ENCODE measurements at regions not wholly inside any gene's neighbourhood (a gene's known extent, or its start where the extent isn't known, plus 50 kb on each side); places are given as distances from the start of the nearest gene placed in this dataset.

- no peaks in the 10 kb centered on the region for H3K4me1 ChIP-seq (ENCODE audit: insufficient read depth)
- TF ChIP-seq, protein P1, sequence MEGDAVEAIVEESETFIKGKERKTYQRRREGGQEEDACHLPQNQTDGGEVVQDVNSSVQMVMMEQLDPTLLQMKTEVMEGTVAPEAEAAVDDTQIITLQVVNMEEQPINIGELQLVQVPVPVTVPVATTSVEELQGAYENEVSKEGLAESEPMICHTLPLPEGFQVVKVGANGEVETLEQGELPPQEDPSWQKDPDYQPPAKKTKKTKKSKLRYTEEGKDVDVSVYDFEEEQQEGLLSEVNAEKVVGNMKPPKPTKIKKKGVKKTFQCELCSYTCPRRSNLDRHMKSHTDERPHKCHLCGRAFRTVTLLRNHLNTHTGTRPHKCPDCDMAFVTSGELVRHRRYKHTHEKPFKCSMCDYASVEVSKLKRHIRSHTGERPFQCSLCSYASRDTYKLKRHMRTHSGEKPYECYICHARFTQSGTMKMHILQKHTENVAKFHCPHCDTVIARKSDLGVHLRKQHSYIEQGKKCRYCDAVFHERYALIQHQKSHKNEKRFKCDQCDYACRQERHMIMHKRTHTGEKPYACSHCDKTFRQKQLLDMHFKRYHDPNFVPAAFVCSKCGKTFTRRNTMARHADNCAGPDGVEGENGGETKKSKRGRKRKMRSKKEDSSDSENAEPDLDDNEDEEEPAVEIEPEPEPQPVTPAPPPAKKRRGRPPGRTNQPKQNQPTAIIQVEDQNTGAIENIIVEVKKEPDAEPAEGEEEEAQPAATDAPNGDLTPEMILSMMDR (IDR thresholded peaks at IDR 0.05): no peak
- TF ChIP-seq EP300 (IDR thresholded peaks at IDR 0.05): no peak
- no peak for TF ChIP-seq POLR2A (IDR thresholded peaks at IDR 0.05)
- intact Hi-C loops (cut with DNase I): no loop called here
- H3K27ac ChIP-seq: no peak overlapping the region
- H3K9me3 ChIP-seq: no peaks in the 10 kb centered on the region
- 92 to 98% (median 96%) methylated on average over 3 of the region's 3 CpGs for WGBS, 3 donors
- H3K4me3 ChIP-seq: no peak overlapping the region
- H3K27me3 ChIP-seq: no peaks in the 10 kb centered on the region
- no peak for DNase-seq
- H3K36me3 ChIP-seq: no peaks in the 10 kb centered on the region
These were observed 113.1 kb upstream of the SEMA3C start for GRCh38 chr7:81031996-81032395.

DNA sequence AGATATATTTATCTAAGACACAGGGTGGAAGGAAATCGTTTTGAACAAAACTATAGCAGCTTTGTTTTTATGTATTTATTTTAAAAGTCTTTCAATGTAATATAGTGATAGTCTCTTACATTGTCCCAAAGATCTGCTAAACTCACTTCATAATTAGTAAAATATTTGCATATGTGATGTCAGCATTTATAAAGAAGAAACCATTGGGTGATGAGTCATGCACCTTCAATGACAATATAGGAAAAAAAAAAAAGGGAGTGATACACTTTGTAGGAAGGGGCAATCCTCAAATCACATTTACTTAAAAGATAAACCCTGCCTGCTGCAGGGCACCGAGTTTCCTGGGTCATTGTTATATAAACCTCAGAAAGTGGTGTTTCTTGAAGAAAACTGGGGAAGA lies 112.4 kb upstream of the SEMA3C start:
- Histone ChIP-seq H3K4me1 (ENCODE audit: insufficient read depth) (no peaks in the 10 kb centered on the region), H3K27me3 (no peaks in the 10 kb centered on the region), H3K4me3 (no peak overlapping the region), H3K36me3 (no peaks in the 10 kb centered on the region), H3K27ac (no peak overlapping the region), H3K9me3 (no peaks in the 10 kb centered on the region)
- 42 to 64% (median 46%) methylated on average over 2 of the region's 2 CpGs for WGBS, 3 donors
- intact Hi-C loops (cut with DNase I): no loop called here
- no peak for DNase-seq
- TF ChIP-seq EP300 (IDR thresholded peaks at IDR 0.05): no peak
- TF ChIP-seq, protein P1 (IDR thresholded peaks at IDR 0.05): no peak
- no peak for TF ChIP-seq POLR2A (IDR thresholded peaks at IDR 0.05)

GRCh38 chr7:81030472-81030871 lies 111.6 kb upstream of the SEMA3C start:
- 85 to 93% (median 86%) methylated on average over 3 of the region's 3 CpGs for WGBS, 3 donors
- H3K9me3 ChIP-seq: no peaks in the 10 kb centered on the region
- TF ChIP-seq, protein P1 (IDR thresholded peaks at IDR 0.05): no peak
- no peak for TF ChIP-seq EP300 (IDR thresholded peaks at IDR 0.05)
- no peak for TF ChIP-seq POLR2A (IDR thresholded peaks at IDR 0.05)
- H3K27me3 ChIP-seq: no peaks in the 10 kb centered on the region
- DNase-seq: no peak
- no peaks in the 10 kb centered on the region for H3K4me1 ChIP-seq (ENCODE audit: insufficient read depth)
- H3K27ac ChIP-seq: no peak overlapping the region
- no peak overlapping the region for H3K4me3 ChIP-seq
- no peaks in the 10 kb centered on the region for H3K36me3 ChIP-seq
- intact Hi-C loops (cut with DNase I): no loop called here

DNA sequence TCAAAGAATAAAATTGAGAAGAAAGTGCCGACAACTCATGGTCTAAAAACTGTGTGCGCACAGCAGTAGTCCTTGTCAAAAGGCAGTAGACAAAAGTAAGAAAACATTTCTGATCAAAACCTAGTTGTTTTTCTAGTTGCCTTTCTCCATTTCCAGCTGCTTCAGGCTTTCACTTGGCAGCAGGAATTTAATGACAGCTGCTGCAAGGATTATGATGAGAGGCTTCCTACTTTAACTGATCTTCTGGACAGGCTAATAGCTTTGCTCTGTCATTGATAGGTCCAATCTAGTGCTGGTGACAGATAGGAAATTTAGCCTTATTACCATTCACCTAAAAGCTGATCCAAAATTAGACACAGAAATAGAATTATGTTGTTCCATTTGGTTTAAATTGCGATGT lies 110.7 kb upstream of the SEMA3C start:
- no peaks in the 10 kb centered on the region for H3K4me1 ChIP-seq (ENCODE audit: insufficient read depth)
- DNase-seq: no peak
- no peaks in the 10 kb centered on the region for H3K27me3 ChIP-seq
- no peak for TF ChIP-seq POLR2A (IDR thresholded peaks at IDR 0.05)
- TF ChIP-seq, protein P1 (IDR thresholded peaks at IDR 0.05): no peak
- TF ChIP-seq EP300 (IDR thresholded peaks at IDR 0.05): no peak
- no peak overlapping the region for H3K27ac ChIP-seq
- H3K36me3 ChIP-seq: no peaks in the 10 kb centered on the region
- H3K4me3 ChIP-seq: no peak overlapping the region
- WGBS, 3 donors: 78 to 87% (median 80%) methylated on average over 3 of the region's 3 CpGs
- no peaks in the 10 kb centered on the region for H3K9me3 ChIP-seq
- intact Hi-C loops (cut with DNase I): no loop called here

DNA sequence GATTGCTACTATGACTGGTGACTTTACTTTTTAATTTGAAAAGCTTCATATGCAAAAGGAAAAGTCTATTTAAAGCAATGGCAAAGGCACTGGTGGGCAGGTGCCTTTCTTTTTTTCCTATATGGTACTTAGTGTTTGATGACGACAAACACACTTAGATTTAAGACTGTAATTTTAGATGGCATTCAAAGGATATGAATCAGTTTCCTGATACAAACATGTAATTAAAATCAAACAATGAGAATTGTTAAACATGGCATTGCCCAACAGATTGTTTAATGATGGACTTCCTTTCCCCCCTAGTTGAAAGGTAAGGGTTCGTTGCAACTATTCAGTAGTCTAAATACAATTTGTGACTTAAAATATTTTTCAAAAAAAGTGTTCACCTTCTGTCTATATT lies 106.5 kb upstream of the SEMA3C start:
- Histone ChIP-seq H3K4me3 (no peak overlapping the region), H3K9me3 (no peaks in the 10 kb centered on the region), H3K27ac (no peak overlapping the region), H3K36me3 (no peaks in the 10 kb centered on the region), H3K27me3 (no peaks in the 10 kb centered on the region), H3K4me1 (ENCODE audit: insufficient read depth) (no peaks in the 10 kb centered on the region)
- TF ChIP-seq EP300 (IDR thresholded peaks at IDR 0.05) (no peak), POLR2A (IDR thresholded peaks at IDR 0.05) (no peak)
- TF ChIP-seq, protein P1 (IDR thresholded peaks at IDR 0.05): no peak
- intact Hi-C loops (cut with DNase I): no loop called here
- WGBS, 3 donors: 86 to 93% (median 90%) methylated on average over 2 of the region's 2 CpGs
- DNase-seq: no peak

Data from ovary (tissue), 7 donors.